ENCODE measurements at regions not wholly inside any gene's neighbourhood (a gene's known extent, or its start where the extent isn't known, plus 50 kb on each side); places are given as distances from the start of the nearest gene placed in this dataset.

GRCh38 chr4:111807576-111807975, 337.7 kb upstream of the FAM241A start:
- Mint-ChIP-seq H3K4me1 (peaks cover 17% of the 10 kb centered on the region), H3K36me3 (no peaks in the 10 kb centered on the region), H3K27ac (no peak overlapping the region), H3K4me3 (no peak overlapping the region), H3K27me3 (ENCODE audit: low read depth) (peaks cover 9% of the 10 kb centered on the region), H3K9me3 (no peaks in the 10 kb centered on the region)
- DNase-seq (ENCODE audit: low spot score in 2 of 2, unreplicated experiment in 2 of 2), result no peak
- no peak for TF ChIP-seq CTCF (IDR thresholded peaks at IDR 0.05; ENCODE audit: unreplicated experiment)

DNA sequence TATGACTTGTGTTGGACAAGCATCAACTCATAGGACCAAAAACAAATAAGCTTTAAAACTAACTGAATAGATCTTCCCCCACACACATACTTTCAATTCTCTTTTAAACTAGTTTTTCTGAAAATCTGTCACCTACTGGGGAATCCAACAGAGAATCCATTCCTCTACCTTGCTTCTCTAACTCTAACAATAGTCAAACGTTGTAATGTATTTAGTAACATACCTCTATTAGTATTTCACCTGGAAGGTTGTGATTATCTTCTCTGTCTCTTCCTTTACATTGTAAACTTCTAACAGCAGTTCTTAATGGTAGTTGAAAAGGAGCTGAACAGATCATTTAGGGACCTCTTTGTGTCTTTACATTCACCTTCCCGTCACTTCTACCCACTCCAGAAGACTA, 337.1 kb upstream of the FAM241A start:
- no peaks in the 10 kb centered on the region for H3K36me3 Mint-ChIP-seq
- H3K4me1 Mint-ChIP-seq, result peaks cover 17% of the 10 kb centered on the region
- H3K27ac Mint-ChIP-seq, result no peak overlapping the region
- H3K9me3 Mint-ChIP-seq, result no peaks in the 10 kb centered on the region
- no peak for TF ChIP-seq CTCF (IDR thresholded peaks at IDR 0.05; ENCODE audit: unreplicated experiment)
- no peak for DNase-seq (ENCODE audit: low spot score in 2 of 2, unreplicated experiment in 2 of 2)
- no peak overlapping the region for H3K4me3 Mint-ChIP-seq
- H3K27me3 Mint-ChIP-seq (ENCODE audit: low read depth), result peaks cover 9% of the 10 kb centered on the region

- H3K36me3 Mint-ChIP-seq, result peaks cover 3% of the 10 kb centered on the region
- peaks cover 21% of the 10 kb centered on the region for H3K4me1 Mint-ChIP-seq
- no peak for TF ChIP-seq CTCF (IDR thresholded peaks at IDR 0.05; ENCODE audit: unreplicated experiment)
- no peak for DNase-seq (ENCODE audit: low spot score in 2 of 2, unreplicated experiment in 2 of 2)
- H3K27ac Mint-ChIP-seq, result no peak overlapping the region
- no peak overlapping the region for H3K4me3 Mint-ChIP-seq
- H3K27me3 Mint-ChIP-seq (ENCODE audit: low read depth), result peaks cover 9% of the 10 kb centered on the region
- H3K9me3 Mint-ChIP-seq, result peaks cover 5% of the 10 kb centered on the region
These were observed 333.6 kb upstream of the FAM241A start for GRCh38 chr4:111811661-111812060.

- Mint-ChIP-seq H3K27me3 (ENCODE audit: low read depth) (peaks cover 9% of the 10 kb centered on the region), H3K9me3 (peaks cover 10% of the 10 kb centered on the region), H3K4me3 (no peak overlapping the region), H3K36me3 (peaks cover 4% of the 10 kb centered on the region), H3K4me1 (peaks cover 21% of the 10 kb centered on the region), H3K27ac (no peak overlapping the region)
- no peak for TF ChIP-seq CTCF (IDR thresholded peaks at IDR 0.05; ENCODE audit: unreplicated experiment)
- no peak for DNase-seq (ENCODE audit: low spot score in 2 of 2, unreplicated experiment in 2 of 2)
These were observed 333.1 kb upstream of the FAM241A start for GRCh38 chr4:111812114-111812513.

- Mint-ChIP-seq H3K4me3 (no peak overlapping the region), H3K4me1 (peaks cover 21% of the 10 kb centered on the region), H3K9me3 (peaks cover 16% of the 10 kb centered on the region), H3K36me3 (peaks cover 4% of the 10 kb centered on the region), H3K27ac (no peak overlapping the region), H3K27me3 (ENCODE audit: low read depth) (peaks cover 6% of the 10 kb centered on the region)
- TF ChIP-seq CTCF (IDR thresholded peaks at IDR 0.05; ENCODE audit: unreplicated experiment), result no peak
- no peak for DNase-seq (ENCODE audit: low spot score in 2 of 2, unreplicated experiment in 2 of 2)
These were observed 332.5 kb upstream of the FAM241A start for GRCh38 chr4:111812760-111813159.

DNA sequence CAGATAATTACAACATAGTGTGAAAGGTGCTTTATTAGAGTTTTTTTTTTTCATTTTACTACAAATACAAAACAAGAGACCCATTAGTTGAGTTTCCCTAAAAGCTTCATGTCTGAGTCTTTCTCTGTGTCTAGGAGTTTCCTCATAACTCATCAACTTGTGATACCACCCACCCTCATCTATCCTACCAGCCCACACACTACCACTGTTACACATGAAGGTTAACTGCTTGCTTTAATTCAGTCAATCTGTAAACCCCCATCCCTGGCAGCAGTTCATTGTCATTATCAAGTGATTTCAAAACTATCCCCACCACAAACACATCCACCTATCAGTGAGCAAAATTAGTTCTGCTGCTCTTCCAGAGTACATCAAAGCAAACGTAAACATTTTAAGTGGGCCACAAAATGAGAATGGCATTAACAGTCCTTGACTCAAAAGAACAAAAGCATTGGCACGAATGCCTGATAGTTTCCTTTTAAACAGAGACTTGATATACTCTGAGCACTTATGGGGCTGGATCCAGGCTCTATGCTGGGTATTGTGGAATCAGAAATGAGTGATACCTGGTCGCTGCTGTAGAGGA, 331.6 kb upstream of the FAM241A start:
- H3K4me3 Mint-ChIP-seq, result no peak overlapping the region

More for the DNA sequence above, 331.6 kb upstream of the FAM241A start:
- Mint-ChIP-seq H3K36me3 (peaks cover 4% of the 10 kb centered on the region), H3K9me3 (peaks cover 17% of the 10 kb centered on the region), H3K4me1 (peaks cover 17% of the 10 kb centered on the region), H3K27me3 (ENCODE audit: low read depth) (peaks cover 2% of the 10 kb centered on the region), H3K27ac (no peak overlapping the region)
- no peak for TF ChIP-seq CTCF (IDR thresholded peaks at IDR 0.05; ENCODE audit: unreplicated experiment)
- no peak for DNase-seq (ENCODE audit: low spot score in 2 of 2, unreplicated experiment in 2 of 2)
